Nephron (organoid): ENCODE measurements at regions not wholly inside any gene's neighbourhood (a gene's known extent, or its start where the extent isn't known, plus 50 kb on each side); places are given as distances from the start of the nearest gene placed in this dataset.

ENCODE experiments used
- H3K27ac Mint-ChIP-seq, 3 experiments: 2 replicates each; pipeline ENCODE4 v1.8.0; 2020; ENCODE audit warnings: mixed read lengths in 3 of 3, mild to moderate bottlenecking in 2 of 3, moderate library complexity in 1 of 3
- H3K27me3 Mint-ChIP-seq: 2 replicates; pipeline ENCODE4 v1.8.0; 2021; ENCODE audit warnings: low read depth, mild to moderate bottlenecking, moderate library complexity, mixed read lengths
- H3K36me3 Mint-ChIP-seq: 2 replicates; pipeline ENCODE4 v1.8.0; 2020; ENCODE audit warnings: low read depth, mixed read lengths
- H3K4me1 Mint-ChIP-seq: 2 replicates; pipeline ENCODE4 v1.8.0; 2020; ENCODE audit warnings: mixed read lengths
- H3K4me3 Mint-ChIP-seq, 3 experiments: 2 replicates each; pipeline ENCODE4 v1.8.0; 2020; ENCODE audit warnings: mild to moderate bottlenecking in 3 of 3, mixed read lengths in 3 of 3, moderate library complexity in 2 of 3
- H3K9me3 Mint-ChIP-seq: 2 replicates; pipeline ENCODE4 v1.8.0; 2020; ENCODE audit warnings: mixed read lengths
- TF ChIP-seq, protein P1 (sequence below), 3 experiments: fragments of 200-600 bp; sonication (generic); IDR thresholded peaks; one replicate each; pipeline ENCODE4 v1.5.0; 2021; ENCODE audit warnings: antibody characterized with exemption in 3 of 3; ENCODE audit not compliant: unreplicated experiment in 3 of 3

DNA sequence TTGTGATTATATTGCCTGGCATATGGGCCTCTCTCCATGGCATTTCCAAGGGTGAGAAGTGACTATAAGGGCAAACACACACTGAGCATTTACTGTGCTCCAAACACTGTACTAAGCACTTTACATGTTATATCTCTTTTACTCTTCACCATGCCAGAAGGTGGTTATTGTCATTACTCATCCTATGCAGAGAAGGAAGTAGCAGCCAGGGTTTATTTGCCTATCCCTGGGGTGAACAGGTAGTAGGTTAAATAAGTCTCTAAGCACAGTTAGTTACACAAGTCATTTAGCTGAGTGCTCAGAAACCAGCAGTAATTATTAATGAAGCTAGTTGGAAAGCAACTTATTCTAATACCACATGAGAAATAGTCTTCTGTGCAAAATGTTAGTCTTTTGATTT lies 109.9 kb upstream of the SYNPR start:
- Mint-ChIP-seq H3K27me3 (no peaks in the 10 kb centered on the region), H3K36me3 (no peaks in the 10 kb centered on the region), H3K4me1 (no peaks in the 10 kb centered on the region), H3K9me3 (peaks cover 6% of the 10 kb centered on the region), H3K27ac (no peak overlapping the region), H3K4me3 (no peak overlapping the region)
- TF ChIP-seq, protein P1, sequence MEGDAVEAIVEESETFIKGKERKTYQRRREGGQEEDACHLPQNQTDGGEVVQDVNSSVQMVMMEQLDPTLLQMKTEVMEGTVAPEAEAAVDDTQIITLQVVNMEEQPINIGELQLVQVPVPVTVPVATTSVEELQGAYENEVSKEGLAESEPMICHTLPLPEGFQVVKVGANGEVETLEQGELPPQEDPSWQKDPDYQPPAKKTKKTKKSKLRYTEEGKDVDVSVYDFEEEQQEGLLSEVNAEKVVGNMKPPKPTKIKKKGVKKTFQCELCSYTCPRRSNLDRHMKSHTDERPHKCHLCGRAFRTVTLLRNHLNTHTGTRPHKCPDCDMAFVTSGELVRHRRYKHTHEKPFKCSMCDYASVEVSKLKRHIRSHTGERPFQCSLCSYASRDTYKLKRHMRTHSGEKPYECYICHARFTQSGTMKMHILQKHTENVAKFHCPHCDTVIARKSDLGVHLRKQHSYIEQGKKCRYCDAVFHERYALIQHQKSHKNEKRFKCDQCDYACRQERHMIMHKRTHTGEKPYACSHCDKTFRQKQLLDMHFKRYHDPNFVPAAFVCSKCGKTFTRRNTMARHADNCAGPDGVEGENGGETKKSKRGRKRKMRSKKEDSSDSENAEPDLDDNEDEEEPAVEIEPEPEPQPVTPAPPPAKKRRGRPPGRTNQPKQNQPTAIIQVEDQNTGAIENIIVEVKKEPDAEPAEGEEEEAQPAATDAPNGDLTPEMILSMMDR (IDR thresholded peaks at IDR 0.05; ENCODE audit: unreplicated experiment in 3 of 3), result no peak

DNA sequence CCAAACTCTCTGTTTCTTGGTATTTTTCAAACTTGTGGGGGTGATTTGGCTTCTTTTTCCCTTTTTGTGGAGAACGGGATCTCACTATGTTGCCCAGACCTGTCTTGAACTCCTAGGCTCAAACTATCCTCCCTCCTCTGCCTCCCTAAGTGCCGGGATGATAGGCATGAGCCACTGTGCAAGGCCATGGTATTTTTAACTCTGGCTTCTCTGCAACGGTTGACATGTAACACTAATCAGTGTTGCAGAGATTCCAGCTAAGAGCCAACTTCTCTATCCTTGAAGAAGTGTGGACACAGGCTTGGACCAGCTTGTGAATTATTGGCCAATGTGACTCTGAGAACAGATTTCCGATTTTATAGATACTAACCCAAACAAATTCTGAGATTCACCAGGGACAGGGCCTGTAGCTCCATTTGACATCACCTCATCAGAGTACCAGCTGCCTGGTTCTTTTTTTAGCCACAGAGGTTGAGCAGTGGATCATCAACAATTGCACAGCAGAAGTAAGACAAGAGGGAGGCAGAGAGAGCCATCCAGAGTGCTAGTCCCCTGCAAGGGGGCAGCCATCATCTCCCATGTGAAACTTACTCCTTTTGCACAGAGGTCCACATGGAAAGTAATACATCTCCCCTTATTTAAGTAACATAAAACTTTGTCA lies 98.1 kb upstream of the SYNPR start:
- Mint-ChIP-seq H3K36me3 (no peaks in the 10 kb centered on the region), H3K27ac (no peak overlapping the region), H3K4me3 (no peak overlapping the region), H3K27me3 (no peaks in the 10 kb centered on the region), H3K4me1 (no peaks in the 10 kb centered on the region), H3K9me3 (peaks cover 23% of the 10 kb centered on the region)
- TF ChIP-seq, protein P1 (IDR thresholded peaks at IDR 0.05; ENCODE audit: unreplicated experiment in 3 of 3), result no peak

DNA sequence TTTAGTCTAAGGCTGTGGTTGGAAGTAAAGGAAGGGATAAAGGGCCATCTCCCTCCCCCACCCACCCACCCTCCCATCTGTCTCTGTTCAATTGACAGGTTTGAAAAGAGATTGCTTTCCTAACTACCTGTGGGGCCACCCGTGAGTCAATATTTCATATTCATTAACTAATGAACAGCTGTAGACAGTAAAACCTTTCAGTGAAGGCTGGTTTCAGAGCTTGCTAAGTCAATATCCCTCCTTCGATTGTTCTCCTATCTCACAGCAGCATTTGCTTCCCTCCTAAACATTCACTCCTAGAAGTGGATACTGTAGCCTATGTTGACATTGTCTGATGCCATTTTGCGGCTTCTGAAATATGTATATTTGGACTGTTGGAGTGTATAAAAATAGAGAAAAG lies 85.9 kb upstream of the SYNPR start:
- H3K27ac Mint-ChIP-seq, result no peak overlapping the region
- H3K9me3 Mint-ChIP-seq, result no peaks in the 10 kb centered on the region
- TF ChIP-seq, protein P1 (IDR thresholded peaks at IDR 0.05; ENCODE audit: unreplicated experiment in 3 of 3), result no peak
- H3K4me1 Mint-ChIP-seq, result peaks cover 3% of the 10 kb centered on the region
- H3K27me3 Mint-ChIP-seq, result peaks cover 7% of the 10 kb centered on the region
- H3K4me3 Mint-ChIP-seq, result no peak overlapping the region
- H3K36me3 Mint-ChIP-seq, result no peaks in the 10 kb centered on the region

DNA sequence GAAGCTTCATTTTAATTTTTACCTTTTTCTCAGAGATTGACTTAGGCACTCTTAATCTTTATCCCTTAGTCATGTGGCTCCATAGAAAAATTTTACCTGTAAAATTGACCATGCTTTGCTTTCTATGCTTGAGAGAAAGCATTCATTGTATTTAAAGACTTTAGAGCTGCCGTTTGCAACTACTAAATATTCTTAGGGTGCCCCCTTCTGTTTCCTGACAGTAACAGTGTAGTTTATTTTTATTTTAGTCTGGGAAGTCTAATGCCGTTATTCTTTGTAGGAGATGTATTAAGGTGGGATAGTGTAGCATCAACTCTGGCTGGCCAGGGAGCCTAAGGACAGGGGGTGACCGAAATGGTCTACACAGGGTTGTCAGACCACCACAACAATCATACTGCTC lies 84.5 kb upstream of the SYNPR start:
- Mint-ChIP-seq H3K4me1 (peaks cover 3% of the 10 kb centered on the region), H3K36me3 (no peaks in the 10 kb centered on the region), H3K27ac (no peak overlapping the region), H3K27me3 (peaks cover 7% of the 10 kb centered on the region), H3K4me3 (no peak overlapping the region), H3K9me3 (no peaks in the 10 kb centered on the region)
- TF ChIP-seq, protein P1 (IDR thresholded peaks at IDR 0.05; ENCODE audit: unreplicated experiment in 3 of 3), result peak; percentile 58 to 74 (median 64)

DNA sequence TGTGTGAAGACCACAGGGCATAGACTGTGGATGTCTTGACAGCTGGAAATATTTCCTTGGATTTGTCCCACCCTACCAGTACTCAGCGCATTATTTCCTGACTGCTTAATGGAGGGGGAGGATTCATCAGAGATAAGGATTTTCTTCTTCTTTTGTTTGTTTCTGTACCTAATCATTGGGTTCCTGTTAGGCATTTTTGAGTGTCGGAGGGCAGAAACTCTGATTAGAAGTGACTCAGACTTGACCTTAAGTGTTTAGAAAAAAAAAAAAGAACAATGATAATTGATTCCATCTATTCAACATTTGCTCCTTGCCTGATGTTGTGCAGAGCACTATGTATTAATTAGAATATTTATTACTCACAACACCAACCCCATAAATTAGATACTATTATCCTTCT lies 78.5 kb upstream of the SYNPR start:
- H3K27ac Mint-ChIP-seq, result no peak overlapping the region
- H3K9me3 Mint-ChIP-seq, result no peaks in the 10 kb centered on the region
- no peaks in the 10 kb centered on the region for H3K36me3 Mint-ChIP-seq
- no peaks in the 10 kb centered on the region for H3K4me1 Mint-ChIP-seq
- TF ChIP-seq, protein P1 (IDR thresholded peaks at IDR 0.05; ENCODE audit: unreplicated experiment in 3 of 3), result no peak
- no peaks in the 10 kb centered on the region for H3K27me3 Mint-ChIP-seq
- H3K4me3 Mint-ChIP-seq, result no peak overlapping the region

DNA sequence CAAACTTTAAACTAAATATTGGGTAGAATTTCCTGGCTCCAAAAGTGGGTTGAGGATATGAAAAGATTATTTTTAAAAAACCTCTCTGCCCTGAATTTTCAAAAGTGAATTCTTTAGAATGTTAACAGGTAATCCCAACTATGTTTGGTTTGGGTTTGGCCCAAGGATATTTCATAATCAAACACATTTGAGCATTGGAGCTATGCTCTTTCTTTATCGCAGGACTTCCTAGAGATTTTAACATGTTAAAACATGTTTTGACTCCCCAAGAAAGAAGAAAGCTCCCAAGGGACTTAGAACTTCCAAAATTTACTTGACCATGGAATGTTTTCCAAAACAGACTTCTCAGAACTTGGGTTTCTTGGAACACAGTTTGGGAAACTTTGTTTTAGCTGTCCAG lies 75.6 kb upstream of the SYNPR start:
- TF ChIP-seq, protein P1 (IDR thresholded peaks at IDR 0.05; ENCODE audit: unreplicated experiment in 3 of 3), result no peak
- Mint-ChIP-seq H3K36me3 (no peaks in the 10 kb centered on the region), H3K9me3 (peaks cover 2% of the 10 kb centered on the region), H3K4me3 (no peak overlapping the region), H3K27me3 (no peaks in the 10 kb centered on the region), H3K4me1 (no peaks in the 10 kb centered on the region), H3K27ac (no peak overlapping the region)
